Thymus (tissue), 11 donors: ENCODE measurements at regions not wholly inside any gene's neighbourhood (a gene's known extent, or its start where the extent isn't known, plus 50 kb on each side); places are given as distances from the start of the nearest gene placed in this dataset.

Experiments used
- DNase-seq, 9 donors: peaks; one replicate each; pipeline ENCODE4 v3.0.0-alpha.2; 2013; ENCODE audit warnings: low spot score in 9 of 9, low read depth in 6 of 9, missing footprints in 1 of 9
- H3K27ac ChIP-seq, 2 donors: one replicate each; pipeline ENCODE4 v1.5.1; 2013; ENCODE audit warnings: control low read depth in 1 of 2, low read depth in 1 of 2, low read length in 1 of 2, mild to moderate bottlenecking in 1 of 2, moderate library complexity in 1 of 2
- H3K27me3 ChIP-seq, 2 donors: one replicate each; pipeline ENCODE4 v1.5.1; 2013; ENCODE audit warnings: low read length in 1 of 2; ENCODE audit not compliant: control insufficient read depth in 2 of 2, insufficient read depth in 1 of 2
- H3K36me3 ChIP-seq, 2 donors: one replicate each; pipeline ENCODE4 v1.5.1; 2013; ENCODE audit warnings: low read length in 1 of 2, mild to moderate bottlenecking in 1 of 2, moderate library complexity in 1 of 2; ENCODE audit not compliant: control insufficient read depth in 2 of 2, insufficient read depth in 2 of 2
- H3K4me1 ChIP-seq, 2 donors: one replicate each; pipeline ENCODE4 v1.5.1; 2013; ENCODE audit warnings: low read length in 2 of 2; ENCODE audit not compliant: control insufficient read depth in 2 of 2, insufficient read depth in 2 of 2
- H3K4me3 ChIP-seq, 2 donors: one replicate each; pipeline ENCODE4 v1.5.1; 2013; ENCODE audit warnings: low read length in 2 of 2, control low read depth in 1 of 2, mild to moderate bottlenecking in 1 of 2
- H3K9me3 ChIP-seq, 2 donors: one replicate each; pipeline ENCODE4 v1.5.1; 2013; ENCODE audit warnings: low read length in 1 of 2, mild to moderate bottlenecking in 1 of 2; ENCODE audit not compliant: control insufficient read depth in 2 of 2, insufficient read depth in 1 of 2
- WGBS: extraction: QIAGEN DNeasy Blood & Tissue Kit; methylation state at CpG from one replicate; pipeline ENCODE4 v1.1.7; 2013; 5-methylcytosine and 5-hydroxymethylcytosine counted together
- donor health status: healthy.

- DNase-seq: no peak
- Histone ChIP-seq H3K9me3 (no peaks in the 10 kb centered on the region), H3K4me3 (no peak overlapping the region), H3K27ac (no peak overlapping the region), H3K4me1 (no peaks in the 10 kb centered on the region), H3K27me3 (no peaks in the 10 kb centered on the region), H3K36me3 (no peaks in the 10 kb centered on the region)
- 72% methylated on average over 4 of the region's 4 CpGs for WGBS
Measured at GRCh38 chr1:218524526-218524925, 179.4 kb downstream of the TGFB2 start.

- no peaks in the 10 kb centered on the region for H3K9me3 ChIP-seq
- H3K27me3 ChIP-seq: no peaks in the 10 kb centered on the region
- no peak overlapping the region for H3K27ac ChIP-seq
- no peaks in the 10 kb centered on the region for H3K4me1 ChIP-seq
- H3K4me3 ChIP-seq: no peak overlapping the region
- WGBS: 57% methylated on average over 6 of the region's 6 CpGs
- DNase-seq: no peak
- no peaks in the 10 kb centered on the region for H3K36me3 ChIP-seq
Measured at GRCh38 chr1:218525031-218525430, 179.9 kb downstream of the TGFB2 start.

- WGBS: 91% methylated on average over 3 of the region's 3 CpGs
- no peaks in the 10 kb centered on the region for H3K36me3 ChIP-seq
- H3K4me1 ChIP-seq: no peaks in the 10 kb centered on the region
- DNase-seq: no peak
- no peak overlapping the region for H3K27ac ChIP-seq
- H3K27me3 ChIP-seq: no peaks in the 10 kb centered on the region
- H3K4me3 ChIP-seq: no peak overlapping the region
- H3K9me3 ChIP-seq: no peaks in the 10 kb centered on the region
Measured at GRCh38 chr1:218525451-218526197, 180.5 kb downstream of the TGFB2 start.

- 92% methylated on average over 1 of the region's 1 CpG for WGBS
- Histone ChIP-seq H3K4me3 (no peak overlapping the region), H3K27me3 (no peaks in the 10 kb centered on the region), H3K9me3 (no peaks in the 10 kb centered on the region), H3K27ac (no peak overlapping the region), H3K4me1 (no peaks in the 10 kb centered on the region), H3K36me3 (no peaks in the 10 kb centered on the region)
- no peak for DNase-seq
Measured at GRCh38 chr1:218526198-218526580, 181.1 kb downstream of the TGFB2 start.

GRCh38 chr1:218527737-218528136 lies 182.6 kb downstream of the TGFB2 start:
- DNase-seq: no peak
- H3K9me3 ChIP-seq: no peaks in the 10 kb centered on the region
- 92% methylated on average over 3 of the region's 3 CpGs for WGBS
- no peaks in the 10 kb centered on the region for H3K4me1 ChIP-seq
- H3K36me3 ChIP-seq: no peaks in the 10 kb centered on the region
- H3K27ac ChIP-seq: no peak overlapping the region
- no peak overlapping the region for H3K4me3 ChIP-seq
- H3K27me3 ChIP-seq: no peaks in the 10 kb centered on the region

GRCh38 chr1:218529646-218530300 lies 184.6 kb downstream of the TGFB2 start:
- 76% methylated on average over 6 of the region's 6 CpGs for WGBS
- H3K9me3 ChIP-seq: no peaks in the 10 kb centered on the region
- no peaks in the 10 kb centered on the region for H3K4me1 ChIP-seq
- no peak overlapping the region for H3K4me3 ChIP-seq
- H3K27ac ChIP-seq: no peak overlapping the region
- no peak for DNase-seq
- no peaks in the 10 kb centered on the region for H3K36me3 ChIP-seq
- H3K27me3 ChIP-seq: no peaks in the 10 kb centered on the region

- Histone ChIP-seq H3K27me3 (no peaks in the 10 kb centered on the region), H3K27ac (no peak overlapping the region), H3K9me3 (no peaks in the 10 kb centered on the region), H3K4me3 (no peak overlapping the region), H3K4me1 (no peaks in the 10 kb centered on the region), H3K36me3 (no peaks in the 10 kb centered on the region)
- 94% methylated on average over 5 of the region's 5 CpGs for WGBS
- DNase-seq: no peak
Measured at GRCh38 chr1:218531936-218532335, 186.8 kb downstream of the TGFB2 start.

- Histone ChIP-seq H3K27ac (no peak overlapping the region), H3K36me3 (no peaks in the 10 kb centered on the region), H3K4me3 (no peak overlapping the region), H3K9me3 (no peaks in the 10 kb centered on the region), H3K4me1 (no peaks in the 10 kb centered on the region), H3K27me3 (no peaks in the 10 kb centered on the region)
- 71% methylated on average over 2 of the region's 2 CpGs for WGBS
- no peak for DNase-seq
Measured at GRCh38 chr1:218536296-218536986, 191.3 kb downstream of the TGFB2 start.
